Stomach (tissue), 8 donors: ENCODE measurements at regions not wholly inside any gene's neighbourhood (a gene's known extent, or its start where the extent isn't known, plus 50 kb on each side); places are given as distances from the start of the nearest gene placed in this dataset.

ENCODE experiments used
- DNase-seq, 2 donors: peaks; one replicate each; pipeline versions ENCODE4 v3.0.0 to v3.0.0-alpha.2; 2013 to 2019
- H3K27ac ChIP-seq, 5 donors: fragments of 200-600 bp in 4 of 5; sonication (generic) in 4 of 5; one replicate each; pipeline ENCODE4 v1.5.1; 2013 to 2019; ENCODE audit warnings: mild to moderate bottlenecking in 1 of 5, moderate library complexity in 1 of 5
- H3K27me3 ChIP-seq, 3 donors: fragments of 200-600 bp; sonication (generic); one replicate each; pipeline ENCODE4 v1.5.1; 2017 to 2019; ENCODE audit warnings: mixed run types in 1 of 3
- H3K36me3 ChIP-seq, 4 donors: fragments of 200-600 bp; sonication (generic); 1 replicate in 3 of 4; 2 replicates in 1 of 4; pipeline ENCODE4 v1.5.1; 2016 to 2019
- H3K4me1 ChIP-seq, 4 donors: fragments of 200-600 bp; sonication (generic); one replicate each; pipeline ENCODE4 v1.5.1; 2016 to 2019
- H3K4me3 ChIP-seq, 4 donors: fragments of 200-600 bp; sonication (generic) in 3 of 4; one replicate each; pipeline ENCODE4 v1.5.1; 2016 to 2019; ENCODE audit warnings: mild to moderate bottlenecking in 1 of 4
- H3K9me3 ChIP-seq, 4 donors: fragments of 200-600 bp; sonication (generic); one replicate each; pipeline ENCODE4 v1.5.1; 2016 to 2019
- CTCF ChIP-seq, 7 experiments: fragments of 450-650 bp in 4 of 7; fragments of 200-600 bp in 3 of 7; sonication (generic) in 3 of 7; IDR thresholded peaks; one replicate each; pipeline ENCODE4 v1.5.1; 2016 to 2019; ENCODE audit warnings: antibody characterized with exemption in 7 of 7, control low read depth in 2 of 7, mild to moderate bottlenecking in 1 of 7
- EP300 ChIP-seq: sonication (generic); formaldehyde crosslinking; IDR thresholded peaks from one replicate; pipeline ENCODE4 v1.6.1; 2017; ENCODE audit warnings: antibody characterized with exemption
- POLR2A ChIP-seq, 4 donors: fragments of 450-650 bp; IDR thresholded peaks; one replicate each; pipeline ENCODE4 v1.6.1; 2016; ENCODE audit warnings: antibody characterized with exemption in 4 of 4, control low read depth in 2 of 4, mild to moderate bottlenecking in 1 of 4, moderate library complexity in 1 of 4
- POLR2AphosphoS5 ChIP-seq, 3 donors: sonication (generic); formaldehyde crosslinking; IDR thresholded peaks; one replicate each; pipeline ENCODE4 v1.6.1; 2016; ENCODE audit warnings: antibody characterized with exemption in 3 of 3
- WGBS, 5 donors: extraction: QIAGEN DNeasy Blood & Tissue Kit in 3 of 5; methylation state at CpG; one replicate each; pipeline versions ENCODE4 v1.1.5 to v1.1.7; 2013 to 2018; 5-methylcytosine and 5-hydroxymethylcytosine counted together
- intact Hi-C: fragments of 100-400 bp; cut with DNase I; formaldehyde crosslinking; loops from one replicate; pipeline ENCODE4 v1.15.1; 2023; ENCODE audit warnings: low total_unique reads
- donor health status: healthy with polysubstance abuse.
- donor health status: Bipolar disorder and iron deficiency.
- donor health status: healthy.

GRCh38 chr15:53447742-53448141 lies 311.7 kb downstream of the WDR72 start:
- H3K9me3 ChIP-seq = no peaks in the 10 kb centered on the region
- intact Hi-C loops = no loop called here
- no peak overlapping the region for H3K27ac ChIP-seq
- H3K27me3 ChIP-seq = no peaks in the 10 kb centered on the region
- WGBS, 5 donors = 69 to 81% (median 74%) methylated on average over 1 of the region's 1 CpG
- DNase-seq = no peak
- H3K4me3 ChIP-seq = no peak overlapping the region
- peaks cover 3 to 15% (median 10%) of the 10 kb centered on the region in 4 donors for H3K4me1 ChIP-seq
- H3K36me3 ChIP-seq = no peaks in the 10 kb centered on the region
- TF ChIP-seq POLR2AphosphoS5 (IDR thresholded peaks at IDR 0.05) (no peak), EP300 (no peak)

DNA sequence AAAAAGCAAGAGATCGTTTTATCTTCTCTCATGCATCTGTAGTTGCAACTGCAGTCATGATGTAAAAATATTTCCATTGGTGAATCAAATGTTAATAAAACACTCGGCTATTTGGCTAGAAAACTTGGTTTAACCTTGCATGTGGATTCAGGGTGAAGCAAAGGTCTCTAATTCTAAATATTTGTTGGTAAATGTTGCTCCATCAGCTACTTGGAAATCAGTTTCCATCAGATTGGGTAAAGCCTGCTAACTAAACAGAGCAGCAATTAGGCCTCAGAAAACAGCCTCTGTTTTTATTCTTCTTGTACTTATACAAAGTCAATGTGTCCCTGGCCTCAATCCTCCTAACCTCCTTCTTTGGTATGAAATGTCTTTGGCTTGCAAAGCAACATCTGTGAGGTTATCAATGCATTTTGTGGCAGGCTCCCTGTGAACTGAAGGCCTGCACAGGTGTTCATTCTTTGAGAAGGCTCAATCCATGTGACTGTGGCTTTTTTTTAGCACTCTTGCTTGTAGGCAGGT lies 312.3 kb downstream of the WDR72 start:
- H3K9me3 ChIP-seq = no peaks in the 10 kb centered on the region
- intact Hi-C loops = no loop called here
- 23 to 41% (median 25%) methylated on average over 2 of the region's 2 CpGs for WGBS, 5 donors
- H3K4me3 ChIP-seq = no peak overlapping the region
- TF ChIP-seq CTCF (IDR thresholded peaks at IDR 0.05) (no peak), EP300 (no peak), POLR2AphosphoS5 (IDR thresholded peaks at IDR 0.05) (peak in 1 of 3 donors; percentile 32), POLR2A (IDR thresholded peaks at IDR 0.05) (no peak)
- H3K27ac ChIP-seq = peak overlapping the region in 1 of 5 donors; percentile 56
- H3K4me1 ChIP-seq = peaks cover 0 to 15% (median 8%) of the 10 kb centered on the region in 4 donors
- no peaks in the 10 kb centered on the region for H3K27me3 ChIP-seq
- no peak for DNase-seq
- no peaks in the 10 kb centered on the region for H3K36me3 ChIP-seq

- TF ChIP-seq POLR2AphosphoS5 (IDR thresholded peaks at IDR 0.05) = no peak
- no peak for TF ChIP-seq POLR2A (IDR thresholded peaks at IDR 0.05)
- no peak for TF ChIP-seq EP300
- no peak for TF ChIP-seq CTCF (IDR thresholded peaks at IDR 0.05)
- no peak overlapping the region for H3K4me3 ChIP-seq
- no peaks in the 10 kb centered on the region for H3K27me3 ChIP-seq
- no peaks in the 10 kb centered on the region for H3K36me3 ChIP-seq
- H3K9me3 ChIP-seq = no peaks in the 10 kb centered on the region
- 0 to 21% (median 14%) methylated on average over 1 of the region's 1 CpG for WGBS, 5 donors
- H3K4me1 ChIP-seq = peaks cover 0 to 15% (median 8%) of the 10 kb centered on the region in 4 donors
- DNase-seq = peak; percentile 34 to 48
- H3K27ac ChIP-seq = no peak overlapping the region
- intact Hi-C loops = no loop called here
Measured at GRCh38 chr15:53446376-53446775, 313.1 kb downstream of the WDR72 start.

DNA sequence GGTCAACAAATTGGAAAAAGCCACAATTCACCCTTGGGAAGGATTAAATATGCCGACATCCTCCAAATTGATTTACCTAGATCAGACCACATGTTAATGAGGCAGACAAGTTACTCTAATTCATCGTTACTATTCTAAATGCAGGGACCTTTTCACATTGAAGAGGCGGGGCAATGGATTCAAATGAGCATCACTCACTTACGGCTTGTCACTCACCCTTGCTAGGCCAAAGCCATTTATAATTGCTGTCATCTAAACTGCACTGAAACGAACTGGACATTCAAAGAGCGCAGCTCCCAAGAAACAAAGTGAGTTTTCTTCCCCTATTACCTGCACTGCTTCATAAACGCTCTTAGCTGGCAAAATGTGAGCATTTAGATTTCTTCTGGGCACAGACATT lies 313.9 kb downstream of the WDR72 start:
- Histone ChIP-seq H3K36me3 (no peaks in the 10 kb centered on the region), H3K9me3 (no peaks in the 10 kb centered on the region), H3K27me3 (no peaks in the 10 kb centered on the region), H3K27ac (no peak overlapping the region), H3K4me3 (no peak overlapping the region), H3K4me1 (peaks cover 0 to 15% (median 8%) of the 10 kb centered on the region in 4 donors)
- 90 to 94% (median 92%) methylated on average over 7 of the region's 7 CpGs for WGBS, 5 donors
- intact Hi-C loops = no loop called here
- TF ChIP-seq CTCF (IDR thresholded peaks at IDR 0.05) (no peak), EP300 (no peak), POLR2A (IDR thresholded peaks at IDR 0.05) (no peak), POLR2AphosphoS5 (IDR thresholded peaks at IDR 0.05) (no peak)
- no peak for DNase-seq

GRCh38 chr15:53437985-53438841 lies 321.2 kb downstream of the WDR72 start:
- WGBS, 5 donors = 66 to 75% (median 69%) methylated on average over 5 of the region's 5 CpGs
- Histone ChIP-seq H3K36me3 (no peaks in the 10 kb centered on the region), H3K4me1 (no peaks in the 10 kb centered on the region), H3K27me3 (no peaks in the 10 kb centered on the region), H3K4me3 (no peak overlapping the region), H3K27ac (no peak overlapping the region), H3K9me3 (no peaks in the 10 kb centered on the region)
- intact Hi-C loops = no loop called here
- TF ChIP-seq EP300 (no peak), POLR2AphosphoS5 (IDR thresholded peaks at IDR 0.05) (no peak), CTCF (IDR thresholded peaks at IDR 0.05) (no peak), POLR2A (IDR thresholded peaks at IDR 0.05) (no peak)
- no peak for DNase-seq
